GM13977 (cell line): ENCODE measurements at regions not wholly inside any gene's neighbourhood (a gene's known extent, or its start where the extent isn't known, plus 50 kb on each side); places are given as distances from the start of the nearest gene placed in this dataset.

Experiments used
- DNase-seq: peaks from one replicate; pipeline ENCODE4 v3.0.0; 2012; ENCODE audit warnings: low spot score
- in situ Hi-C: fragments of 300-500 bp; cut with MboI; formaldehyde crosslinking; loops from one replicate; pipeline ENCODE4 v1.12.0; 2022; ENCODE audit warnings: low sequenced_read_pairs, low pct_unique_long_range_greater_than_20kb, mixed read lengths, inconsistent platforms; ENCODE audit not compliant: unreplicated experiment
- TF ChIP-seq, protein P1 (sequence below): IDR thresholded peaks from 2 replicates; pipeline ENCODE4 v1.5.1; 2012; ENCODE audit warnings: mild to moderate bottlenecking, control low read depth; ENCODE audit not compliant: insufficient read depth; ENCODE audit errors: extremely low read depth, missing control alignments

DNA sequence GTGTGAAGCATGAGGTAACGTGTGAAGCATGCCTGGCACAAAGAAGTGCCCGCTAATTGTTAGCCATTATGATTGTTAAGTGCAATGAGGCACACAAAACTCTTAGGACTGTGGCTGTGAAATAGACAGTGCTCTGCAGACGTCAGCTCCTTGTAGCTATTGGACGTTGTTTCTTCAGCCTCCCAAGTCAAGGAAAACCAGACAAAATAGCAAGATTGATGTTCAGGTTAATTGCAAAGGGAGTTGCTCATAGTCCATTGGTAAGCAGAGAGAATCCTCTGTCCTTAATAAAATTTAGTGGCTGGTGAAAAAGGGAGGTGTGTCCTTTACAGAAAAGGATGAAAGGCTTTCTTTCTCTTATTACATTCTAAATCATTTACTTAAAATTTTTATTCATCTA lies 54.6 kb upstream of the MBP start:
- DNase-seq = no peak
- TF ChIP-seq, protein P1, sequence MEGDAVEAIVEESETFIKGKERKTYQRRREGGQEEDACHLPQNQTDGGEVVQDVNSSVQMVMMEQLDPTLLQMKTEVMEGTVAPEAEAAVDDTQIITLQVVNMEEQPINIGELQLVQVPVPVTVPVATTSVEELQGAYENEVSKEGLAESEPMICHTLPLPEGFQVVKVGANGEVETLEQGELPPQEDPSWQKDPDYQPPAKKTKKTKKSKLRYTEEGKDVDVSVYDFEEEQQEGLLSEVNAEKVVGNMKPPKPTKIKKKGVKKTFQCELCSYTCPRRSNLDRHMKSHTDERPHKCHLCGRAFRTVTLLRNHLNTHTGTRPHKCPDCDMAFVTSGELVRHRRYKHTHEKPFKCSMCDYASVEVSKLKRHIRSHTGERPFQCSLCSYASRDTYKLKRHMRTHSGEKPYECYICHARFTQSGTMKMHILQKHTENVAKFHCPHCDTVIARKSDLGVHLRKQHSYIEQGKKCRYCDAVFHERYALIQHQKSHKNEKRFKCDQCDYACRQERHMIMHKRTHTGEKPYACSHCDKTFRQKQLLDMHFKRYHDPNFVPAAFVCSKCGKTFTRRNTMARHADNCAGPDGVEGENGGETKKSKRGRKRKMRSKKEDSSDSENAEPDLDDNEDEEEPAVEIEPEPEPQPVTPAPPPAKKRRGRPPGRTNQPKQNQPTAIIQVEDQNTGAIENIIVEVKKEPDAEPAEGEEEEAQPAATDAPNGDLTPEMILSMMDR = no peak
- in situ Hi-C loops = no loop called here

DNA sequence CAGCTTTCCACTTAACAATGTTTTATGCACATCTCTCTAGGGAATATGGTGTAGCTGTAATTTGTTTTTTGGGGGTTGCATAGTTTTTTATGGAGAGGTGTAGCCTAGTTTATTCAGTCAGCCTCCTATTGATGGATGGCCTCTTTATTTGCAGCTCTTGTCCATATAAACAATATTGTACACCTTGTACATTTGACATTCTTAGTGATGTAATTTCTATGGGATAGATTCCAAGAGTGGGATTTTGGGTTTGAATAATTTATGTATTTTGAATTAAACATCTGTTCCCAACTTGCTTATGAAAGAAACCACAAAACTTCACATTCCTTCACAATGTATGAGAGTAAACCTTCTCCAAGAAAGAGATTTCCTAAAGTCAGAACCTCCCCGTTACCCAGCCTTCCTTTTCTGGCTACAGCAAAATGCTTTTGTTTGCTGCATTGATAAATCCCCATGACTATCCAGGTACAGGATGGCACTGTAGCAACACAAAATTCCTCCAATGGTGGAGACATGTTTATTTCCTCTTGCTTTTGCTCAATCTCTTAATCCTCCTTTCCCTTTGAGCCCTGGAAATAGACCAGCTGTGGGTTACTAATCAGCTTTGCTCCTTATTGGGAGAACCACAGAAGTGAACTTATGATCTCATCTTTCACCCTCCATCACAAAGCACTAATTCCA lies 58.4 kb upstream of the GALR1 start:
- DNase-seq = no peak
- TF ChIP-seq, protein P1 = no peak
- in situ Hi-C loops = no loop called here

DNA sequence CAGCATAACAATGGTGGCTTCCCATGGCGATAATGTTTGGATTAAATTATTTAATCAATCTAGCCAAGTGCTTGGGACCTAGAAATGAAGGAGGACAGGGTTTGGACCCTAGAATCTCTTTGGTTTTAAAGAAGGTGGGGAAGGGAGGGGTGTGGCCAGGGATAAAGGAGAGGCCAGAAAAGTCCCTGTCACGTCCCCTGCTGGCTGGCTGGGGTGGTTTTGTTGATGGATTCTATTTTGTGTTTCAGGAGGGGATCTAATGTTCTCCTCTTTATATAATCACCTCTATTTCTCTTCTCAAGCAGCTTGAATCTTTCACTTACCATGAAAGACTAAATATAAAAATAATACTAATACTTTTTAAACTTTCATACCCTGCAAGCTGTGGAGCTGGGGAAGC lies 52.6 kb upstream of the GALR1 start:
- no peak for DNase-seq
- in situ Hi-C loops = no loop called here
- TF ChIP-seq, protein P1 = peak; percentile 31

DNA sequence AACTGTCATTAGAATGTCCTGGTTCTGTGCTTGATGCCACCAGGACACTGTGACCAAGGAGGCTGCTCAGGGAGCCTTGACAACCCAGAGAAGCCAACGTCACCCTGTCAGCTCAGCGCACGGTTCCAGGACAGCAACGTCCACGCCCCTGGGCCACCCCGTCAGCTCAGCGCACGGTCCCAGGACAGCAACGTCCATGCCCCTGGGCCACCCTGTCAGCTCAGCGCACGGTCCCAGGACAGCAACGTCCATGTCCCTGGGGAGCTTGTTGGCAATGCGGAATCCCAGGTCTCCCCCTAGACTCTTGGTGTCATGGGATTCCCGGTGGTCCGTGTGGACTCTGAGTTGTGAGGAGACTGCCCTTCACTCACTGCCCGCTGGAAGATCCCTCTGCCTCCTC lies 51.0 kb upstream of the GALR1 start:
- no peak for DNase-seq
- in situ Hi-C loops = no loop called here
- TF ChIP-seq, protein P1 = no peak

DNA sequence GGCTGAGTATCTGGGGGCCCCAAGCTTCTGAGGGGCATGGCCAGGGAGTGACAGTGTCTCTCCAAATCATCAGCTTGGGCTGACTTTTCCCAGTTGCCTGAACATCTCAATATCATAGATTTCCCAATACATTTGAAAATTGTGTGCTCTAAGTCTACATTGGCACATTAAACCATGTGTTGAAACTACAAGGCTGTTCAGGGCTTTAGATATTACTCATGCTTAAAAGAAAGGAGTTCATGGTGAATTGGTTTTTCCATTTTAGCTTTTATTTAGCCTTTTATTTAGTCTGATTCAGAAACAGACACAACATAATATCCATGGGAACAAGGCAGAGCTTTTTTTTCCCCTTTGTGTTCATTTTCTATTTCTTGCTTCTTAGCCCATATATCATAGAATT lies 49.9 kb upstream of the GALR1 start:
- DNase-seq = no peak
- TF ChIP-seq, protein P1 = no peak
- in situ Hi-C loops = loop anchor here (25.0 kb wide), 1 partner anchor 187 kb away; no protein-coding TSS in a partner anchor
